Activated naive CD4-positive, alpha-beta T cell treated with anti-CD3 and anti-CD28 coated beads, Interleukin-2, amount 10 ng/mL, durations not matched to agents 7 days and 5 days (primary cell): ENCODE measurements at regions not wholly inside any gene's neighbourhood (a gene's known extent, or its start where the extent isn't known, plus 50 kb on each side); places are given as distances from the start of the nearest gene placed in this dataset.
"Not testable (repeated sequence)": the region's sequence is repeated elsewhere in the genome, so short reads cannot be mapped to it uniquely, and the experiment has no call there.

Source experiments
- CTCF ChIA-PET: fragments of 350-600 bp; sonication (Branson Sonifier 250); formaldehyde crosslinking; loops from one replicate; lab custom pipeline; 2021; ENCODE audit warnings: antibody characterized with exemption; lab: Charles Lee
- DNase-seq: peaks from one replicate; pipeline ENCODE4 v3.0.0-alpha.2; 2020
- H3K27ac Mint-ChIP-seq: one replicate; pipeline ENCODE4 v1.8.0; 2021; ENCODE audit warnings: mild to moderate bottlenecking, moderate library complexity, mixed read lengths
- H3K27me3 Mint-ChIP-seq: one replicate; pipeline ENCODE4 v1.8.0; 2021; ENCODE audit warnings: mild to moderate bottlenecking, mixed read lengths
- H3K36me3 Mint-ChIP-seq: one replicate; pipeline ENCODE4 v1.8.0; 2021; ENCODE audit warnings: mixed read lengths
- H3K4me1 Mint-ChIP-seq: one replicate; pipeline ENCODE4 v1.8.0; 2021; ENCODE audit warnings: mixed read lengths
- H3K4me3 Mint-ChIP-seq: one replicate; pipeline ENCODE4 v1.8.0; 2021; ENCODE audit warnings: mild to moderate bottlenecking, moderate library complexity, mixed read lengths
- H3K9me3 Mint-ChIP-seq: one replicate; pipeline ENCODE4 v1.8.0; 2021; ENCODE audit warnings: mixed read lengths

DNA sequence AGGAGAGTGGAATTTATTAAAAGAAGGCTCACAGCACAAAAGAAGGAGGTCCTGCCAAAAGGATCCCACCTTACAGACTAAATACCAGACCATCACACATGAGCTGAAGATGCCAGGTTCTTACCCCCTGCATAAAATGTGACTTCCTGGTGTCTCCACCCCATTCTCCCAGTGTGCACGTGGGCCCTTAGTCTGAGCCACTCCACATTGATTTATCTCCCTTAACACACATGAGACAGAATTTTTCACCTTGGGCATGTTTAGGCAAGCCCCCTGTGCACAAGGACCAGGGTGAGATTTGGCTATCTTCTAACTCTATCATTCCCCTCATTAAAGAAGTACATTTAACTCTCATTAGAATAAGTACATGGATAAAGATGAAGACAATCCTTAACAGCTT, 916.7 kb downstream of the PLOD2 start:
- no peak for DNase-seq
- CTCF ChIA-PET = no interaction called here
- Mint-ChIP-seq H3K36me3 (no peaks in the 10 kb centered on the region), H3K27ac (no peak overlapping the region), H3K9me3 (no peaks in the 10 kb centered on the region), H3K4me3 (no peak overlapping the region), H3K4me1 (no peaks in the 10 kb centered on the region), H3K27me3 (no peaks in the 10 kb centered on the region)

DNA sequence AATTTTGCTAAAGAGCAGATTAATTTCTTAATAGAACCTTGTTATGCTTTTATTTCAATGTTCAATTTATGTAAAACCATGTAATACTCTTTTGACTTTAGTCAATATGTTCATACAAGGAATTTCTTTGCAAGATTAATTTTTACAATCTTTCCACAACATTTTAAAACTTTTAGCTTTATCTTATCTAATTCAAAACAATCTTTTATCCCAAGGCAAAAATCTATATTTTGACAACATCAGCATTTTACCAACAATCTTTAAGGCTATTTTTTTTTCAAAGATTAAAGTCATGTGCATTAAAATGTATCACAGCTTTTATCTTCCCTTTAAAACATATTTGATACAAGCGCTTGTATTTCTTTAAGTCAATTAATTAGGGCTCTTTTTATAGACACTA, 914.7 kb downstream of the PLOD2 start:
- Mint-ChIP-seq H3K4me1 (no peaks in the 10 kb centered on the region), H3K36me3 (no peaks in the 10 kb centered on the region), H3K27me3 (no peaks in the 10 kb centered on the region), H3K27ac (no peak overlapping the region), H3K9me3 (peaks cover 7% of the 10 kb centered on the region), H3K4me3 (no peak overlapping the region)
- no peak for DNase-seq
- CTCF ChIA-PET = no interaction called here

DNA sequence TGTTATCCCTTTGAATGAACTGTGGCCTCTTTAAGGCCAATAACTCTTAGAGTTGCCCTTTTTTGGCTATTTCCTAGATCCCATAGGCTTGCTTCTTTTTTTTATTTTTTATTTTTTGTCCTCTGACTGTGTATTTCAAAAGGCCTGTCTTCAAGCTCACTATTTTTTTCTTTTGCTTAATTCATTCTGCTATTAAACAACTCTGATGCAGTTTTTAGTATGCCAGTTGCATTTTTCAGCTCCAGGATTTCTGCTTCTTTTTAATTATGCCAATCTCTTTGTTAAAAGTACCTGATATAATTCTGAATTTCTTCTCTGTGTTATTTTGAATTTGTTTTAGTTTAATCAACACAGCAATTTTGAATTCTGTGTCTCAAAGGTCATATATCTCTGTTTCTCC, 912.1 kb downstream of the PLOD2 start:
- no peaks in the 10 kb centered on the region for H3K27me3 Mint-ChIP-seq

DNA sequence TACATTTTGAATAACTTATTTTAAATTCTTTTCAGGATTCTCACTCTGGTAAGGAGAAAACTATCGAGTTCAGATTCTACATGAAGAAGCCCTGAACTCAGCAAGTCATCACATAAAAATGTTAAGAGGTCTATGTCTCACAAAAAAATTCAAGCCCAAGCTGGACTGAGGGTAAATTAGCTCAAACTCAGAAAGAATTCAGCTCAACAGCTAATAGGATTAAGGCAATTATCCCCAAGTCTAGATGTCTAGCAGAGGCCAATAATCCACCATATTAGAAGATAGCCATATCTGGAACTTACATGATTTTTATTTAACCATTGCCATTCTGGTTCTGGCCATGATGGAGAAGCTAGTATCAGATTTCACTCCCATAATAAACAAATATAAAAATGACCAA, 909.7 kb downstream of the PLOD2 start:
- H3K4me1 Mint-ChIP-seq = no peaks in the 10 kb centered on the region
- H3K36me3 Mint-ChIP-seq = no peaks in the 10 kb centered on the region
- DNase-seq = no peak
- no peak overlapping the region for H3K27ac Mint-ChIP-seq
- CTCF ChIA-PET = no interaction called here
- H3K27me3 Mint-ChIP-seq = no peaks in the 10 kb centered on the region
- H3K9me3 Mint-ChIP-seq = peaks cover 10% of the 10 kb centered on the region
- no peak overlapping the region for H3K4me3 Mint-ChIP-seq

More for the DNA sequence above, 912.1 kb downstream of the PLOD2 start:
- H3K4me1 Mint-ChIP-seq = no peaks in the 10 kb centered on the region
- peaks cover 10% of the 10 kb centered on the region for H3K9me3 Mint-ChIP-seq
- no peak for DNase-seq
- no peak overlapping the region for H3K4me3 Mint-ChIP-seq
- H3K27ac Mint-ChIP-seq = no peak overlapping the region
- H3K36me3 Mint-ChIP-seq = no peaks in the 10 kb centered on the region
- CTCF ChIA-PET = no interaction called here

DNA sequence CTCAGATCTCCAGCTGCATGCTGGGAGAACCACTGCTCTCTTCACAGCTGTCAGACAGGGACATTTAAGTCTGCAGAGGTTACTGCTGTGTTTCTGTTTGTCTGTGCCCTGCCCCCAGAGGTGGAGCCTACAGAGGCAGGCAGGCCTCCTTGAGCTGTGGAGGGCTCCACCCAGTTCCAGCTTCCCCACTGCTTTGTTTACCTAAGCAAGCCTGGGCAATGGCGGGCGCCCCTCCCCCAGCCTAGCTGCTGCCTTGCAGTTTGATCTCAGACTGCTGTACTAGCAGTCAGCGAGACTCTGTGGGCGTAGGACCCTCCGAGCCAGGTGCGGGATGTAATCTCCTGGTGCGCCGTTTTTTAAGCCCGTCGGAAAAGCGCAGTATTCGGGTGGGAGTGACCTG, 903.0 kb downstream of the PLOD2 start:
- H3K27ac Mint-ChIP-seq, H3K9me3 Mint-ChIP-seq, H3K27me3 Mint-ChIP-seq, H3K36me3 Mint-ChIP-seq, CTCF ChIA-PET, H3K4me1 Mint-ChIP-seq, DNase-seq, H3K4me3 Mint-ChIP-seq: not testable (repeated sequence)

DNA sequence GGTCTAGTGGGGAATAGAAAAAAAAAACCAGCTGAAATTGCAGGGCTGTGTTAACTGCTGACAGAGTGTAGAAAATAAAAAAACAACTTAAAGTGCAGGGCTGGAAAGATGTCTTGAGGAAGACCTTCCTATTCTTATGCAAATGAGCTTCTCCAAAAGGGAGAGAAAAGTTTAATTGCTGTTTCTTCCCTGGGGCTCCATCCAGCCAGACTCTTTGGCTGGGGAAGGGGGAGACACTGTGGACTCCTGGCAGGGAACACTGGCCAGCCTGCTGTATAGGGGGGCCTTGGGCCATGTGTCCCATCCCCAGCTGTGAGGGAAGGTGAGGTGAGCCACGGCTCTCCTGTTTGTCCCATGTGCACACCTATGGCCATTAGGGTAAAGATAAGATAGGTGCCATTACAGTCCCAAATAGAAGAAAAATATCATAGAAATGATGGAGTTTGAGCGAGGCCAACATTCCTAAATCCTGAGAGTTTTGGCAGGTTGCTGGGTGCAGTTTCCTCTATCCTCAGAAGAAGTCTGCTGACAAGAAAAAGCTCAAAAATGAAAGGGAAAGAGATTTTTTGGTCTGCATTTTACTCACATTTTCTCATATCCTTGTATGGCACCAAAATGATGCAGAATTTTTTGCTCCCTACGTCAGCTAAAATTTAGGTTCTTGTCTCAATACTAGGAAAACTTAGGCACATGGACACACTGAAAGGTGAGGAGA, 901.7 kb downstream of the PLOD2 start:
- Mint-ChIP-seq H3K27ac (no peak overlapping the region), H3K4me3 (no peak overlapping the region), H3K4me1 (no peaks in the 10 kb centered on the region), H3K9me3 (no peaks in the 10 kb centered on the region), H3K27me3 (no peaks in the 10 kb centered on the region), H3K36me3 (no peaks in the 10 kb centered on the region)
- CTCF ChIA-PET = no interaction called here
- no peak for DNase-seq

DNA sequence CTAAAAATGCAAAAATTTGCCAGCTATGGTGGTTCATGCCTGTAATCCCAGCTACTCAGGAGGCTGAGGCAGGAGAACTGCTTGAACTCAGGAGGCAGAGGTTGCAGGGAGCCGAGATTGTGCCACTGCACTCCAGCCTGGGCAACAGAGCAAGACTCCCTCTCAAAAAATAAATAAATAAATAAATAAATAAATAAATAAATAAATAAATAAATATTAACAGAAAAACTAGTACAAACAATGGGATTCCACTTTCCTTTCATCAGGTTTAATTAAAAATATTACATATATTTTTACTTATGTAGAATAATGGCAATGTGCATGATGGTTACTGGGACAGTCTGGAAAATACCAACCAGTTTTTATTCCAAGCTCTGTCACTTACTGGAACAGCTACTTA, 897.5 kb downstream of the PLOD2 start:
- H3K9me3 Mint-ChIP-seq, H3K4me1 Mint-ChIP-seq, H3K36me3 Mint-ChIP-seq, H3K27ac Mint-ChIP-seq, H3K4me3 Mint-ChIP-seq, H3K27me3 Mint-ChIP-seq, DNase-seq, CTCF ChIA-PET: not testable (repeated sequence)

DNA sequence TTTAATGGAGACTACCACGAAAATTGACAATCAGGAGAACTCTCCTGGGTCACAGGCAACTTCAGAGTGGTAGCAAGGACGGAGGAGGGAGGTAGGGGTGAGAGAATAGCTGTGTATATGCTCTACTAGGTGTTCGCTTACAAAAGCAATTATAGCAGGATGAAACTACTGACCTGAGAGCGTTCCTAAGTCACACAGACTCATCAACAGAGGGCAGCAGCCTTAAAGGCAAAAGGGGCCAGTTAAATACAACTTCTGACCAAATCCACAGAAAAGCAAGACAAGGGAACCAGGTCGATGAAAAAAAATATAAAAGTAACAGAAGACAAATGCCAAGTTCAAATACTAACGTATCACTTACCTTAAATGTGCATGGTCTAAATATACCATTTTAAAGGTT, 894.6 kb downstream of the PLOD2 start:
- H3K36me3 Mint-ChIP-seq = no peaks in the 10 kb centered on the region
- no peak overlapping the region for H3K4me3 Mint-ChIP-seq
- no peaks in the 10 kb centered on the region for H3K9me3 Mint-ChIP-seq
- H3K27ac Mint-ChIP-seq = no peak overlapping the region
- no peaks in the 10 kb centered on the region for H3K4me1 Mint-ChIP-seq
- no peaks in the 10 kb centered on the region for H3K27me3 Mint-ChIP-seq
- CTCF ChIA-PET = no interaction called here
- DNase-seq = no peak

DNA sequence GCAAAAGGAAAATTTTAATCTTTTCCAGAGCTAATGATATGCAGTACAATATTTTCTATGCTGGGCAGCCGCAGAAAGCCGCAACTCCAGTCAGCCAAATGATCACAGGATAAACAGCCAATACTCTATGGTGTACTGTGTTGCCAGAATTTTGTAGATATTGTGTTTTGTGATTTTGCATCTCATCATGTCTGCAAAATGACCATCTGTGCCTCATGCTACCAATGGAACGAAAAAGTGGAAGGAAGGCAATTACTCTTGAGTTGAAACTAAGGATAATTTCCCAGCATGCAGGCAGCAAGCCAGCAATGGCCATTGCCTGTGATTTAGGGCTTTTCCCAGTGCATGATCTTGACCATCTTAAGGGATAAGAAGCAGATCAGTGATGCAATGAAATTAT, 891.9 kb downstream of the PLOD2 start:
- no peak overlapping the region for H3K4me3 Mint-ChIP-seq
- no peak overlapping the region for H3K27ac Mint-ChIP-seq
- CTCF ChIA-PET = no interaction called here
- no peaks in the 10 kb centered on the region for H3K27me3 Mint-ChIP-seq
- no peak for DNase-seq
- peaks cover 2% of the 10 kb centered on the region for H3K9me3 Mint-ChIP-seq
- no peaks in the 10 kb centered on the region for H3K36me3 Mint-ChIP-seq
- no peaks in the 10 kb centered on the region for H3K4me1 Mint-ChIP-seq

DNA sequence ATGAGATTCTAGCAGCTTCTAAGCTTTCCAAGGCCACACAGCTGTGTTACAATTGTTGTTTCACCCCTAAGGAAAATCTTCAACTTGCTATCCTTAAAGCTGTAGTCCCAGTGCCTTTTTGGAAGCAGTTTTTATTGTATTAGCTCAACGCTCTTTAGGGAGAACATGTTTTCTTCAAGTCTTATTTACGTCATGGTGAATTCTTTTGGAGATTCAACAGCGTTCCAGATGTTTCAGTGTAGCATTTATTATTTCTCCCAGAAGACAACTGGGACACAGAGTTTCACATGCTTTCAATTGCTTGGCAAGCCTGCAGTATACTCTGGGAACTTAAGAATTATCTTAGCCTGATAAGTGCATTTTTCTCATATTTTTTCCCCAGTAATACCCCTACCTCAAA, 888.3 kb downstream of the PLOD2 start:
- no peaks in the 10 kb centered on the region for H3K4me1 Mint-ChIP-seq
- H3K36me3 Mint-ChIP-seq = no peaks in the 10 kb centered on the region
- CTCF ChIA-PET = no interaction called here
- H3K27ac Mint-ChIP-seq = no peak overlapping the region
- peaks cover 2% of the 10 kb centered on the region for H3K9me3 Mint-ChIP-seq
- no peaks in the 10 kb centered on the region for H3K27me3 Mint-ChIP-seq
- no peak overlapping the region for H3K4me3 Mint-ChIP-seq
- DNase-seq = no peak

DNA sequence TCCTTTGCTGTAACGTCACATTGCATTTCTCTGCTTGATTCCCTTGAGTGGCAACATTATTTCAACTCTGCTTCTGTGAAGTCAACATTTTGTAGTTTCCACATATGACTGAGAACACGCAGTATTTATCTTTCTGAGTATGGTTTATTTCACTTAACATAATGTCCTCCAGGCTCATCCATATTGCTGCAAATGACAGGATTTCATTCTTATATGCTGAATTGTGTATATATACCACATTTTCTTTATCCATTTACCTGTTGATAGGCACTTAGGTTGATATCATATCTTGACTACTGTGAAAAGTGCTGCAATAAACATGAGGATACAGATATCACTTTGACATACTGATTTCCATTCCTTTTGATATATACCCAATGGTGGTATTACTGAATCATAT, 878.5 kb downstream of the PLOD2 start:
- no peak for DNase-seq
- Mint-ChIP-seq H3K27ac (no peak overlapping the region), H3K27me3 (no peaks in the 10 kb centered on the region), H3K9me3 (peaks cover 2% of the 10 kb centered on the region), H3K4me1 (no peaks in the 10 kb centered on the region), H3K4me3 (no peak overlapping the region), H3K36me3 (no peaks in the 10 kb centered on the region)
- CTCF ChIA-PET = no interaction called here

DNA sequence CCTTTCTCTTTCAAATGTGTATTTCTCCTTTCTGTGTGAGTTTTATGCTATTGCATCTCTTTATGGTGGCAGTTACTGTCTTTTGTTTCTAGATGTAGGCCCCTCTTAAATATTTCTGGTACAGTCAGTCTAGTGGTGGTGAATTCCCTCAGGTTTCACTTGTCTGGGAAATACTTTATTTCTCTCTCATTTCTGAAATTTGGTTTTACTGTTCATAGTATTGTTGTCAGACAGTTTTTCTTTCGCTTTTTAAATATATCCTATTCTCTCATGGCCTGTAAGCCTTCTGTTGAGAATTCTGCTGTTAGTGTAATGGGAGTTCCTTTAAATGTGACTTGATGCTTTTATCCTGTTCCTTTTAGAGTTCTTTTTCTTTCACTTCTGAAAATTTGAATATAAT, 874.0 kb downstream of the PLOD2 start:
- DNase-seq = no peak
- peaks cover 7% of the 10 kb centered on the region for H3K9me3 Mint-ChIP-seq
- no peaks in the 10 kb centered on the region for H3K36me3 Mint-ChIP-seq
- H3K4me3 Mint-ChIP-seq = no peak overlapping the region
- no peak overlapping the region for H3K27ac Mint-ChIP-seq
- no peaks in the 10 kb centered on the region for H3K27me3 Mint-ChIP-seq
- CTCF ChIA-PET = no interaction called here
- no peaks in the 10 kb centered on the region for H3K4me1 Mint-ChIP-seq

DNA sequence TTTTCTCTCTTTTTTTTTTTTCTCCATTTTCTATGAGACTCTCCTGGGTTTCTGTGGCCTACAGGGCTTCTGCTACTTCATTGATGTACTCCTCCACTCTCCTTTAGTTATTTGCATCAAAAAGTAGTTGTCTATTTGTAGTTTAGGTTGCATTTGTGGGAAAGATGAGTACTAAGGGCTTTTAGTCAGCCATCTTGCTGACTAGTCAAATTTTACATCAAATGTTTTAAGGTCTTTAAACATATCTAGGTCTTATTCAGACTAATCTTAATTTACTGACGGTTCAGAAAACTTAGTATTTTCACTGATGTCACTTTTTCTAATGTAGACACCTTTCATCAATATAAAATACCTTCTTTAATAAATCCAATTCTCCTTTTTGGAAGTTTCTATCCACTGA, 871.0 kb downstream of the PLOD2 start:
- no peak for DNase-seq
- Mint-ChIP-seq H3K4me1 (no peaks in the 10 kb centered on the region), H3K4me3 (no peak overlapping the region), H3K27ac (no peak overlapping the region), H3K9me3 (peaks cover 7% of the 10 kb centered on the region), H3K36me3 (no peaks in the 10 kb centered on the region), H3K27me3 (no peaks in the 10 kb centered on the region)
- CTCF ChIA-PET = no interaction called here

DNA sequence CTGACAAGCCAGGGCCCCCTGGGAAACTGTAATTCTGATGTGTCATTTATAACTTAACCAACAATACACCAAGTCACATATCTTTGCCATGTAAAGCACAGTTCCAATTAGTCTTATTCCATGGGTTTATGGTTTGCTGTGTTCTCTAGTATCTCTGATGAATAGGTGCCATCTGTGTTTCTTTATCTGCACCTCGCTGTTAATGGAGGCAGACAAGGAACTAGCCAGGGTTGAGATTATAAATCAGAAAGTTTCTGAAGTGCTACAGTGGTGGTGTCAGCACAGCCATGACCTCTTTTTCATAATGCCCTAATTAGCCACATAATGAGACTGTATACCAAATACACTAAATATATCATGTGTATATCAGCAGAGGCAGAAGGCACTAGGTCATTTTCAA, 866.4 kb downstream of the PLOD2 start:
- DNase-seq = no peak
- Mint-ChIP-seq H3K36me3 (no peaks in the 10 kb centered on the region), H3K27me3 (no peaks in the 10 kb centered on the region), H3K27ac (no peak overlapping the region), H3K9me3 (peaks cover 7% of the 10 kb centered on the region), H3K4me3 (no peak overlapping the region), H3K4me1 (no peaks in the 10 kb centered on the region)
- CTCF ChIA-PET = no interaction called here

DNA sequence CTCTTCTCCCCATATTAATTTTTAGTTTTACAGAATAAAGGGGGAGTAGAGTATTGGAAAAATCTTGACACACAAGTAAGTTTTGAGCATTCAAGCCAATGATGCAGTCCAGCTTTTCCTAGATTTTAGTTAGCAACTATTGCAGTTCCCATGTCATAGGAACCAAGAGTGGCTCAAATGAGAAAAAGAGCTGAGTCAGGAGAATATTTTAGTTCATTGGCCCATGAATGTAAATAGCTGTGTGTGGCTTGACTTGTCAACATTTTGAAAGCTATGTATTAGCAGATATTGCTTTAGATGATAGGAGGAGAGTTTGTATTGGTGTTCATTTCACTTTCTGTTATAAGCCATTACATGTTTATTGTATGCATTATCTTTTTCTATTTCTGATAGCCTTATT, 853.7 kb downstream of the PLOD2 start:
- Mint-ChIP-seq H3K27me3 (no peaks in the 10 kb centered on the region), H3K4me3 (no peak overlapping the region), H3K4me1 (no peaks in the 10 kb centered on the region), H3K27ac (no peak overlapping the region), H3K36me3 (no peaks in the 10 kb centered on the region), H3K9me3 (peaks cover 5% of the 10 kb centered on the region)
- no peak for DNase-seq
- CTCF ChIA-PET = no interaction called here

DNA sequence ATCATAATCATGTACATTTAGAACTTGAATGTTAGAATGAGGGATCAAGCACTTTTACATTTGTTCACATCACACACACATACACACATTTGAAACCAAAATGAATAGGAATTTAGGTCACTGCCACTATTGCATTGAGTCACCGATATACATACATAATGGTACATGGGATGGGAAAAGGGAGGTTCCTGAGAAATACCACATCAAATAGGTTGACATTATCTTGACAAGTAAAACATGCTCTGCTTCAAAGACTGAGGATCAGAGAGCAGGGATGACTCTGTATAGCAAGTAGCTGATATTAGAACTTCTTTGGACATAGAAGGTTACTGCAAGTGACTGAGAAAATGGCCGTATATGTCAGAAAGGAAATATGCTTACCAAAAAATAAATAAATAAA, 847.2 kb downstream of the PLOD2 start:
- H3K36me3 Mint-ChIP-seq = no peaks in the 10 kb centered on the region

More for the DNA sequence above, 847.2 kb downstream of the PLOD2 start:
- no peak for DNase-seq
- Mint-ChIP-seq H3K4me3 (no peak overlapping the region), H3K4me1 (no peaks in the 10 kb centered on the region), H3K27me3 (no peaks in the 10 kb centered on the region), H3K27ac (no peak overlapping the region), H3K9me3 (peaks cover 4% of the 10 kb centered on the region)
- CTCF ChIA-PET = no interaction called here
